K562 (cell line): ENCODE measurements at regions not wholly inside any gene's neighbourhood (a gene's known extent, or its start where the extent isn't known, plus 50 kb on each side); places are given as distances from the start of the nearest gene placed in this dataset.

Experiments
- CBX2 ChIP-seq: fragments of 200-600 bp; sonication (generic); IDR thresholded peaks from one replicate; pipeline ENCODE4 v1.6.1; 2012; ENCODE audit warnings: mild to moderate bottlenecking, low read length, inconsistent platforms; ENCODE audit not compliant: insufficient read depth, poor library complexity, severe bottlenecking
- MXI1 ChIP-seq: IDR thresholded peaks from 2 replicates; pipeline ENCODE4 v1.6.1; 2011; ENCODE audit warnings: low read depth, mild to moderate bottlenecking, improper control_type of control experiment, low read length
- RAD21 ChIP-seq, 2 experiments: fragments of 250-450 bp in 1 of 2; fragments of 450-650 bp in 1 of 2; sonication (Bioruptor Pico) in 1 of 2; formaldehyde crosslinking in 1 of 2; IDR thresholded peaks in 1 of 2; conservative IDR thresholded peaks in 1 of 2; 2 replicates each; pipeline versions ENCODE4 v1.4.0 to v1.8.0; 2020 to 2022; ENCODE audit warnings: mild to moderate bottlenecking in 2 of 2, moderate library complexity in 1 of 2
- ZNF3 ChIP-seq: fragments of 250-450 bp; sonication (Bioruptor Pico); IDR thresholded peaks from 2 replicates; pipeline ENCODE4 v1.5.0; 2021; ENCODE audit warnings: mild to moderate bottlenecking, moderate library complexity
- TF ChIP-seq, protein P1 (sequence below), 2 experiments: fragments of 450-650 bp; formaldehyde crosslinking in 1 of 2; IDR thresholded peaks; 2 replicates each; pipeline versions ENCODE4 v1.4.0 to v1.6.1; 2014 to 2020; ENCODE audit warnings: mild to moderate bottlenecking in 2 of 2, borderline replicate concordance in 1 of 2, low read depth in 1 of 2
- TF ChIP-seq, protein P2 (sequence below): sonication (generic); formaldehyde crosslinking; IDR thresholded peaks from 2 replicates; pipeline ENCODE4 v1.9.0; 2022; ENCODE audit warnings: mild to moderate bottlenecking, missing genetic modification reagents
- TF ChIP-seq, protein P3 (sequence below), 3 experiments: IDR thresholded peaks in 2 of 3; conservative IDR thresholded peaks in 1 of 3; 2 replicates each; pipeline ENCODE4 v1.5.1; 2011 to 2012; ENCODE audit warnings: low read length in 3 of 3, mild to moderate bottlenecking in 3 of 3, control low read depth in 2 of 3, improper control_type of control experiment in 1 of 3, inconsistent platforms in 1 of 3, low read depth in 1 of 3, mixed read lengths in 1 of 3, moderate library complexity in 1 of 3; ENCODE audit not compliant: insufficient read depth in 2 of 3

DNA sequence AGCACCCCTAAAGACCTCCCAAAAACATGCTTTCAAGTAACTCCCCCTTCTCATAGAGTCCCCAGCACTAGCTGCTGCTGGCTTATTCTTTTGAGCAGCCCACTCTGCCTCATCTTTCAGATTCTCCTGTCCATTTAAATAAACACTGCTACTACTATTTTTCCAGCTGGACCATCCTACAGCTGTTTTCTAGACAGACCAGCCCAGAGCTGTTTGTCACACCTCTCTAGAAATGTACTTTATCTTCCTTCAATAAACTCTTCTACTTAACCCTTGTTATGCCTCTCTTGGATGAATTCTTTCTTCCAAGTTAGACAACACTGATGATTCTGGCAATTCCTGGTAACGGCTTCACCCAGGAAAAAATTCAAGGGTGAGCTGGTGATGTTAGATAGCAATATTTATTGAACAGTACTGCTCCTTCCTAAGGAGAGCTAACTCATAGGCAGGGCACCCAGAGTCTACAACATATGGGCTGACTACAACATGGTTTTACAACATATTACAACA is 995.7 kb downstream of the LRFN5 start:
- TF ChIP-seq MXI1 (no peak), ZNF3 (no peak), RAD21 (CRISPR knock-in tag; conservative IDR thresholded peaks at IDR 0.05 in 1 of 2, IDR thresholded peaks at IDR 0.05 in 1 of 2) (no peak), CBX2 (no peak)
- TF ChIP-seq, protein P1, sequence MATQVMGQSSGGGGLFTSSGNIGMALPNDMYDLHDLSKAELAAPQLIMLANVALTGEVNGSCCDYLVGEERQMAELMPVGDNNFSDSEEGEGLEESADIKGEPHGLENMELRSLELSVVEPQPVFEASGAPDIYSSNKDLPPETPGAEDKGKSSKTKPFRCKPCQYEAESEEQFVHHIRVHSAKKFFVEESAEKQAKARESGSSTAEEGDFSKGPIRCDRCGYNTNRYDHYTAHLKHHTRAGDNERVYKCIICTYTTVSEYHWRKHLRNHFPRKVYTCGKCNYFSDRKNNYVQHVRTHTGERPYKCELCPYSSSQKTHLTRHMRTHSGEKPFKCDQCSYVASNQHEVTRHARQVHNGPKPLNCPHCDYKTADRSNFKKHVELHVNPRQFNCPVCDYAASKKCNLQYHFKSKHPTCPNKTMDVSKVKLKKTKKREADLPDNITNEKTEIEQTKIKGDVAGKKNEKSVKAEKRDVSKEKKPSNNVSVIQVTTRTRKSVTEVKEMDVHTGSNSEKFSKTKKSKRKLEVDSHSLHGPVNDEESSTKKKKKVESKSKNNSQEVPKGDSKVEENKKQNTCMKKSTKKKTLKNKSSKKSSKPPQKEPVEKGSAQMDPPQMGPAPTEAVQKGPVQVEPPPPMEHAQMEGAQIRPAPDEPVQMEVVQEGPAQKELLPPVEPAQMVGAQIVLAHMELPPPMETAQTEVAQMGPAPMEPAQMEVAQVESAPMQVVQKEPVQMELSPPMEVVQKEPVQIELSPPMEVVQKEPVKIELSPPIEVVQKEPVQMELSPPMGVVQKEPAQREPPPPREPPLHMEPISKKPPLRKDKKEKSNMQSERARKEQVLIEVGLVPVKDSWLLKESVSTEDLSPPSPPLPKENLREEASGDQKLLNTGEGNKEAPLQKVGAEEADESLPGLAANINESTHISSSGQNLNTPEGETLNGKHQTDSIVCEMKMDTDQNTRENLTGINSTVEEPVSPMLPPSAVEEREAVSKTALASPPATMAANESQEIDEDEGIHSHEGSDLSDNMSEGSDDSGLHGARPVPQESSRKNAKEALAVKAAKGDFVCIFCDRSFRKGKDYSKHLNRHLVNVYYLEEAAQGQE (IDR thresholded peaks at IDR 0.05; ENCODE audit: borderline replicate concordance): no peak
- TF ChIP-seq, protein P1 (CRISPR knock-in tag; IDR thresholded peaks at IDR 0.05; ENCODE audit: low read depth): no peak
- TF ChIP-seq, protein P2, sequence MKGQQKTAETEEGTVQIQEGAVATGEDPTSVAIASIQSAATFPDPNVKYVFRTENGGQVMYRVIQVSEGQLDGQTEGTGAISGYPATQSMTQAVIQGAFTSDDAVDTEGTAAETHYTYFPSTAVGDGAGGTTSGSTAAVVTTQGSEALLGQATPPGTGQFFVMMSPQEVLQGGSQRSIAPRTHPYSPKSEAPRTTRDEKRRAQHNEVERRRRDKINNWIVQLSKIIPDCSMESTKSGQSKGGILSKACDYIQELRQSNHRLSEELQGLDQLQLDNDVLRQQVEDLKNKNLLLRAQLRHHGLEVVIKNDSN (CRISPR knock-in tag): no peak
- TF ChIP-seq, protein P3, sequence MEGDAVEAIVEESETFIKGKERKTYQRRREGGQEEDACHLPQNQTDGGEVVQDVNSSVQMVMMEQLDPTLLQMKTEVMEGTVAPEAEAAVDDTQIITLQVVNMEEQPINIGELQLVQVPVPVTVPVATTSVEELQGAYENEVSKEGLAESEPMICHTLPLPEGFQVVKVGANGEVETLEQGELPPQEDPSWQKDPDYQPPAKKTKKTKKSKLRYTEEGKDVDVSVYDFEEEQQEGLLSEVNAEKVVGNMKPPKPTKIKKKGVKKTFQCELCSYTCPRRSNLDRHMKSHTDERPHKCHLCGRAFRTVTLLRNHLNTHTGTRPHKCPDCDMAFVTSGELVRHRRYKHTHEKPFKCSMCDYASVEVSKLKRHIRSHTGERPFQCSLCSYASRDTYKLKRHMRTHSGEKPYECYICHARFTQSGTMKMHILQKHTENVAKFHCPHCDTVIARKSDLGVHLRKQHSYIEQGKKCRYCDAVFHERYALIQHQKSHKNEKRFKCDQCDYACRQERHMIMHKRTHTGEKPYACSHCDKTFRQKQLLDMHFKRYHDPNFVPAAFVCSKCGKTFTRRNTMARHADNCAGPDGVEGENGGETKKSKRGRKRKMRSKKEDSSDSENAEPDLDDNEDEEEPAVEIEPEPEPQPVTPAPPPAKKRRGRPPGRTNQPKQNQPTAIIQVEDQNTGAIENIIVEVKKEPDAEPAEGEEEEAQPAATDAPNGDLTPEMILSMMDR (IDR thresholded peaks at IDR 0.05 in 2 of 3, conservative IDR thresholded peaks at IDR 0.05 in 1 of 3; ENCODE audit: insufficient read depth in 2 of 3, low read depth in 1 of 3, low read length in 3 of 3): no peak
